SIG-M5 (cell line): ENCODE measurements at regions not wholly inside any gene's neighbourhood (a gene's known extent, or its start where the extent isn't known, plus 50 kb on each side); places are given as distances from the start of the nearest gene placed in this dataset.
"Not testable (repeated sequence)": the region's sequence is repeated elsewhere in the genome, so short reads cannot be mapped to it uniquely, and the experiment has no call there.

ENCODE experiments used
- DNase-seq: peaks from one replicate; lab custom pipeline; 2025; lab: John Stamatoyannopoulos, UW

- DNase-seq = no peak
These were observed 92.0 kb upstream of the KIF26B start for GRCh38 chr1:245062741-245063305.

DNA sequence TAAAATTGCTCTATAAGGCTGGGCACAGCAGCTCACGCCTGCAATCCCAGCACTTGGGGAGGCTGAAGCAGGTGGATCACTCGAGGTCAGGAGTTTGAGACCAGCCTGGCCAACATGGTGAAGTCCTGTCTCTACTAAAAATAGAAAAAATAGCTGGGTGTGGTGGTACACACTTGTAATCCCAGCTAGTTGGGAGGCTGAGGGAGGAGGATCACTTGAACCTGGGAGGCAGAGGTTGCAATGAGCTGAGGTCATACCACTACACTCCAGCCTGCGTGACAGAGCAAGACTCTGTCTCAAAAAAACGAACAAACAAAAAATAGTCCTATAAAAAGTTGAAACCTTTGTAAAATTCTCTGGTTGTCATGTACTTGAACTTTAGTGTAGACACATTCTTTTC is 93.0 kb upstream of the KIF26B start:
- DNase-seq = not testable (repeated sequence)

GRCh38 chr1:245060684-245061374 is 94.0 kb upstream of the KIF26B start:
- DNase-seq = no peak

- DNase-seq = no peak
These were observed 94.9 kb upstream of the KIF26B start for GRCh38 chr1:245059806-245060424.

DNA sequence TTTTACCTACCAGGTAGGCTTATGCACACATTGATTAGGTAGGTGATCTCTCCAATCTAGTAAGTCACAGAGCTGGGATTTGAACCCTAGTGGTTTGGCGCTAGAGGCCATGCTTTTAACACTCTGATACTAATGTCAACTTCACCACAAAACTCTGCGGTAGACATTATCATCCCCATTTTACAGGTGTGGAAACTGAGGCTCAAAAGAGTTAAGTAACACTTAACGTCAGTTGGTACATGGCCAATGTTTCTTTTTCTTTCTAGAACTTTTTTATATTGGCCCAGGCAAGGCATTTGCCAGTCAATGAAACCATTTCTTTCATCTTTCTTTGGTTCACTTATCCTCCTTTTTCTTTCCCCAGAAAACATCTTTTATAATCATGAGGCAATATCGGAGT is 95.9 kb upstream of the KIF26B start:
- no peak for DNase-seq

- no peak for DNase-seq
These were observed 96.3 kb upstream of the KIF26B start for GRCh38 chr1:245058436-245058835.

DNA sequence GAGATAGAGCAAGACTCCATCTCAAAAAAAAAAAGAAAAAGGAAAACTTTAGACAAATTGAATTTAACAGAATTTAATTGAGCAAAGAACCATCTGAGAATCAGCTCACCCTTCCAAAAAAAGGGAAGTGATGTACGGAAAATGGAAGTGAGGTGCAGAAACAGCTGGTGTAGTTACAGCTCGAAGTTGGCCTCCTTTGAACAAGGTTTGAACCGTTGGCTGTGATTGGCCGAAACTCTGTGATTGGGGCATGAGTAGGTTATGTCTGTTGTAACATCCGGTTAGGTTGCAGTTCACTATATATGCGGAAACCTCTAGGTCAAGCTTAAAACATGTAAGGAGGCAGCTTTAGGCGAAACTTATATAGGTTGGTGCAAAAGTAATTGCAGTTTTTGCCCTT is 97.9 kb upstream of the KIF26B start:
- DNase-seq = peak; percentile 88

DNA sequence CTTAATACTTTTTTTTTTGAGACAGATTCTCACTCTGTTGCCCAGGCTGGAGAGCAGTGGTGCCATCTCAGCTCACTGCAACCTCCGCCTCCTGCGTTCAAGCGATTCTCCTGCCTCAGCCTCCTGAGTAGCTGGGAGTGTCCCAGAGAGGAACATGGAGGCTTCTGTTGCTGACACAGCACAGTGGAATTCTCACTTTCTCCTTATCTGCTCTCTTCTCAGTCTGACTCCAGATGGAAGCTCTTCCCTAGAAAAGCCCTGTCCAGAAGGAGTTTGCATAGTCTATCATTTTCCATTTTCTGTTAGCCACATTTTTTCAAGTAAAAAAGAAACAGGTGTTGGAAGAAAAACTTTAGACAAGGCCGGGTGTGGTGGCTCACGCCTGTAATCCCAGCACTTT is 98.5 kb upstream of the KIF26B start:
- DNase-seq = not testable (repeated sequence)

DNA sequence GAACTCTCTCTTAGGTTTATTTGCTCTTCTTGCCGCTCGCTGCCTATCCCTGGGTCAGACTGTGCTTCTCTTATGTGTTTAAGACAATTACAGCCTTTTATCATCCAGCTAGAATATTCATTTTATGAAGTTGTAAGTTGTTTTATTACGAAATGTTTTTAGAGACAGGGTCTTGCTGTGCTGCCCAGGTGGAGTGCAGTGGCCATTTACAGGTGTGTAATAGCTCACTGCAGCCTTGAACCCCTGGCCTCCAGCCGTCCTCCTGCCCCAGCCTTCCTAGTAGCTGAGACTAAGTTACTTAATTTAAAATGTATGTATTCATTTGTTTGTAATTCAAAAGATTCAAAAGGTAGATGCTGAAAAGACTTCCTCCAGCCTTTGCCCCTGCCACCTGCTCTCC is 99.0 kb upstream of the KIF26B start:
- no peak for DNase-seq

- no peak for DNase-seq
These were observed 100.1 kb upstream of the KIF26B start for GRCh38 chr1:245054507-245055270.

DNA sequence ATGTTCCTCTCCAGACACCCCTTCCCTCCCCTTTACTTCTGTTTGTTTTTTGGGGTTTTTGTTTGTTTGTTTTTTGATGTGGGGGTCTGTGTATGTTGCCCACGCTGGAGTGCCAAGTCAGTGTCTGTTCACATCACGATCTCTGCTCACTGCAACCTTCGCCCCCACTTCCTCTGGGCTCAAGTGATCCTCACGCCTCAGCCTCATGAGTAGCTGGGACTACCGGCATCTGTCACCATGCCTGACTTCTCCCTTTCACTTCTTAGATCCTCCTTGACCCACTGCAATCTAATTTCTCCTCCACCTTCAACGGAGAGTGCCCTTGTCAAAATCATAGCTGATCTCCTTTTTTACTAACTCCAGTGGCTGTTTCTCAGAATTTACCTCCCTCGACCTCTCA is 100.7 kb upstream of the KIF26B start:
- no peak for DNase-seq

DNA sequence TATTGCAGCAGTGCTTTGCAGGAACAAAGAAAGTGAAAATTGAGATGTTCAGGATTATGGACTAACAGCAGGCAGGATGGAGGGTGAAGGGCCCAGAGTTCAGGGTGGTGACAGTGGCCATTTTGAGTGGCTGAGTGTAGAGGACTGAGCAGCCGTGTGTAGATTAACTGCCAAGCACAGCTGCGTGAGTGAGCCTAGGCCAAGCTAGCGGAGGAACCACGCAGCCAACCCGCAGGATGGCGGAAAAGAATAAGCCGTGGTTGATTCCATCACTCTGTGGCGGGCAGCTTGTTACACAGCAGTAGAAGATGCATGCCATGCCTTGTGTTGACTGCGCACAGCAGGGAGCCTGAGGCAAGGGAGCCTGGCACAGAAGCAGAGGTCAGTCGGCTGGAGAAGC is 102.5 kb upstream of the KIF26B start:
- DNase-seq = no peak

DNA sequence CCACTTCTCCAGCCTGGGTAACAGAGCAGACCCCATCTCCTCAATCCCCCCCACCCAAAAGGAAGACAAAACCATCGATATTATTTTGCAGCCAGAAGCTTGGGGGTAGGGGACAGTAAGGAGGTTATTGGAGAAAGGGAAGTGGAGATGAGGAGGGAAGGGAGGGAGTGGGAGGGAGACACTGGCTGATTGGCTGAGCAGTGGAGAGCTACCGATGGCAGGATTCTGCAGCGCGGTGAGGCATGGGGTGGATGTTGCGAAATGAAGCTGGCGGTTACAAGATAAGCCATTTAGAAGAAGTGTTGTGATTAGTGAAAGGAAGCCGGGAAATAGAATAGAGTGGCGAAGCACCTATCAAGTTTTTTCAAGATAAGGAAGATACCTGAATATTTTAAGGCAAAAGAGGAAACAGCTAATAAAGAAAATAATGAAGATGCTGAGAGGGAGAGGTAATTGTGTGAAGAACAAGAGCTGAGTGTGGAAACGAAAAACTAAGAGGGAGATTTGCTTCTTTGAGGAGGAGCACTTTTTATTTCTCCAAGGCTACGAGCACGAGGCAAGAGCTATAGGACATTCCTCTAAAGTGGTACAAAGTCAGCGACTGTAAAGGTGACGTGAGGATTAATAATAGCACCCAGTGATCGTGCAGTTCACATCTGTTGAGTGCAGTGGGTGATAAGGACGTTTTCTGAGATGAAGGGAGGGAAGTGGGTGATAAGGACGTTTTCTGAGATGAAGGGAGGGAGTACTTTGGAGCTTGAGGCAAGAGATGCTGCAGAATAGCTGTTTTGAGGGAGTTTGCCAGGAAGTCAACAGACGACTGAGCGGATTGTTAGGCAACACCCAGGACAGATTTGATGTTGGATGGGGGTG is 103.2 kb upstream of the KIF26B start:
- peak; percentile 49 for DNase-seq

- DNase-seq = no peak
These were observed 108.0 kb upstream of the KIF26B start for GRCh38 chr1:245046769-245047168.

- DNase-seq = no peak
These were observed 108.5 kb upstream of the KIF26B start for GRCh38 chr1:245046315-245046714.

DNA sequence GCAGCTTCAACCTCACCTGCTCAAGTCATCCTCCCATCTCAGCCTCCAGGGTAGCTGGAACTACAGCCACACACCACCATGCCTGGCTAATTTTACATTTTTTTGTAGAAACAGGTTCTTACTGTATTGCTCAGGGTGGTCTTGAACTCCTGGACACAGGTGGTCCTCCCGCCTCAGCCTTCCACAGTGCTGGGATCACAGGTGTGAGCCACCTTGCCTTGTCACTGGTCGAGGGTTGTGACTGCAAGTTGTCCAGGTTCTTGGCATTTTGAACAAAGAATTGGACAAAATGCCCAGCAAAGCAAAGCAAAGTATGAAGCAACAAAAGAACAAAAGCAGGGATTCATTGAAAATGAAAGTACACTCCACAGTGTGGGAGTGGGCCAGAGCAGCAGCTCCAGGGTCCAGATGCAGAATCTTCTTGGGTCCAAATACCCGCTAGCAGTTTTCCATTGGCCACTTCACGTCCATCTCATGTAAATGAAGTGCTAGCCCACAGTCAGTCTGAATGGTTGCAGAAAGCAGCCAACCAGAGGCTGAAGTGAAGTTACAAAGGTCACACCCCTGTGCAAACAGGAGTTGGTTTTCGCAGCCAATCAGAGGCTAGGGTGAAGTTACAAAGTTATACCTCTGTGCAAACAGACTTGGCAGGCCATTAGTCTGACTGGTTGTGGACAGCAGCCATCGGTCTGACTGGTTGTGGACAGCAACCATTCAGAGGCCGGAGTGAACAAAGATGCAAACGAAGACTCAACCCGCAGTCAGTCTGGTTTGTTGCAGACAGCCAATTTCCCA is 109.5 kb upstream of the KIF26B start:
- DNase-seq = no peak

GRCh38 chr1:245043611-245043940 is 111.2 kb upstream of the KIF26B start:
- DNase-seq = no peak

DNA sequence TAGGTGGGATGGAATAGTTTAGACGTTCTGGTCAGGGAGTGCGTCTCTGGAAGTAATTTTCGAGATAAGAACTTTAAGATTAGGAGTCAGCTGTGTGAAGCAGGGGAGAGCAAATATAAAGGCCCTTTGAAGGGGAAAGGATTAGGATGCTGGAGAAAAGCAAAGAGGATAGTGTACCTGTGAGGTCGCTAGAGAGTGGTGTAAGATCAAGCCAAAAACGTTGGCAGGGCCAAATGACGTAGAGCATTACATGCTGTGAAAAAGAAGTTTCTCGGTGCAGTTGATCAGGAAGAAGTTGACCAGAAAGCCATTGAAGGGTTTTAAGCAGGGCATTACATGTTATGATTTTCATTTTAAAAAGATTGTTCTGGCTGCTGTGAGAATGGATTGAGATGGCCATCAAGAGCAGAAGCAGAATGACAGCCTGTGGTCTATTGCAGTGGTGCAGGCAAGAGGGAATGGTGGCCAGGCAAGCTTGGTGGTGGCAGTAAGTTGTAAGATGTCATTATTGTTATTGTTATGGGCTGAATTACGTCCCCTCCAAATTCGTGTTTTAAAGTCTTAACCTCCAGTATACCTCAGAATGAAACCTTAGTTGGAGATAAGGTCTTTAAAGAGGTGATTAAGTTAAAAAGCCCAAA is 113.6 kb upstream of the KIF26B start:
- DNase-seq = no peak

DNA sequence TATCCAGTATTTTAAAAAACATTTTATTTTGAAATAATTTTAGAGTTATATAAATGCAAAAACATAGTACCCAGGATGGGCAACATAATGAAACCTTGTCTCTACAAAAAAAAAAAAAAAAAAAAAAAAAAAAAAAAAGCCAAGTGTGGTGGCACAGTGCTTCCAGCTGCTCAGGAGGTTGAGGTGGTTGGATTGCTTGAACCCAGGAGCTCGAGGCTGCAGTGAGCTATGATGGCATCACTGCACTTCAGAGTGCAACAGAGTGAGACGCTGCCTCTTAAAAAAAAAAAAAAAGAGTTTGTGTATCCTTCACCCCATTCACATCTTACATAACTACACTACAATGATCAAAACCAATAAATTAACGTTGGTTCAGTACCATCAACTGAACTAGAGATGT is 115.6 kb upstream of the KIF26B start:
- DNase-seq = no peak

- no peak for DNase-seq
These were observed 118.7 kb upstream of the KIF26B start for GRCh38 chr1:245036102-245036501.

GRCh38 chr1:245031041-245031440 is 123.7 kb upstream of the KIF26B start:
- no peak for DNase-seq
